Right renal cortex interstitium (tissue), 3 donors: ENCODE measurements at regions not wholly inside any gene's neighbourhood (a gene's known extent, or its start where the extent isn't known, plus 50 kb on each side); places are given as distances from the start of the nearest gene placed in this dataset.
A peak's percentile ranks its signal among the peaks of the same experiment; 100 is the strongest.

Experiments used
- DNase-seq, 3 donors: peaks; one replicate each; pipeline ENCODE4 v3.0.0-alpha.2; 2013; ENCODE audit warnings: low read depth in 3 of 3, low spot score in 2 of 3

DNA sequence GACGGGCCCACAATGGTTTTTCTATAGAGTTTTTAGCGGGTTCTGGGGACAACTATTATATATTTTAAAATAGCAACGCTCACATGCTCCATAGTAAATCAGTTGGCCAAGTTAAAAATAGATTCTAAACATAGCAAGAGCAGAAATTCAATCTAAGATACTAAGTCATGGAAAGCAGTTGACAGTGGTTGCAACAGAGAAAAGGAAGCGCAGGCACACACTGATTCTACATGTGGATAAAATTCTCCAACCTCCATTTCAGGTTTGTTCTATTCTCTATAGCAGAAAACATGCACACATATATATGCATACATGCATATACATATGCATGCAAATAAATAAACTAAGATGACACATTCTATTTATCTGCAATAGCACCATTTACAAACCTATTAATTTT is 89.6 kb upstream of the HNRNPU start:
- no peak for DNase-seq

DNA sequence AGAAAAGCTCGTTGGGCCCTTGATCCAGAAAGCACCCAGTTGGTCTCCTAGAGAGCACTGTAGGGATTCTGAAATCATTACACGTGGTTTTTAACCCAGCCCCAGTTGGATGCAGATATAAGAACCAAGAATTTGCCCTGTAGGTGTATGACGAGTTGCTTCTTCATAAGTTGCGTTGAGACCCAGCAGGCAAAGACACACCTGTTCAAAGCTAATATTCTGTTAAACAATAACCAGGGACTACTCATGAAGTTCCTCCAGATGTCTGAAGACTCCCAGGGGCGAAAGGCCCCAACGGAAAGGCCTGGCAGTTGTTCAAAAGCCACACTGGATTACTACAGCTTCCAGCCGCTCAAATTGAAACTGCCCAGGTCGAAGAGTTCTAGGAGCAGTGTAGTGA is 88.6 kb upstream of the HNRNPU start:
- DNase-seq, result no peak

DNA sequence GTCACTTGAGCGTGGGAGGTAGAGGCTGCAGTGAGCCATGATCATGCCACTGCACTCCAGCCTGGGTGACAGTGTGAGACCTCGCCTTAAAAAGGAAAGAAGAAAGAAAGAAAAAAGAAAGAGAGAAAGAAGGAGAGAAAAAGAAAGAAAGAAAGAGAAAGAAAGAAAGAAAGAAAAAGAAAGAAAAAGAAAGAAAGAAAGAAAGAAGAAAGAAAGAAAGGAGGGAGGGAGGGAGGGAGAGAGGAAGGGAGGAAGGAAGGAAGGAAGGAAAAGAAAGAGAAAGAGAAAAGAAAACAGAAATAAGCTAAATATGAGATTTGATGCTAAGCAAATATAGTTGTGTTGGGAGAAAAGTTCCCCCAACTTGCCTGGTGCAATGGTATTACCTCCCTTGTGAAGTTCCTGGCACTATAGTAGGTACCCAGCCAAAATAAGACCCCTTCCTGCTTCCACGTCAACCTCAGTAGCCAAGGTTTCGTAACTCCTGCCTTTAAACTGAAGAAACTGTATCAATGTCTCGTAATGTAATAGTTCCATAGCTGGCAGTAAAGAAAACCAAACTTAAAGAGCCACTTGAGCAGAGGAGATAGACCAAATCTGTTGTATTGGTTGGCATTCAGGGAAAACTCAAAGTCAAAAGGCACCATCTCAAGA is 88.1 kb upstream of the HNRNPU start:
- no peak for DNase-seq

DNA sequence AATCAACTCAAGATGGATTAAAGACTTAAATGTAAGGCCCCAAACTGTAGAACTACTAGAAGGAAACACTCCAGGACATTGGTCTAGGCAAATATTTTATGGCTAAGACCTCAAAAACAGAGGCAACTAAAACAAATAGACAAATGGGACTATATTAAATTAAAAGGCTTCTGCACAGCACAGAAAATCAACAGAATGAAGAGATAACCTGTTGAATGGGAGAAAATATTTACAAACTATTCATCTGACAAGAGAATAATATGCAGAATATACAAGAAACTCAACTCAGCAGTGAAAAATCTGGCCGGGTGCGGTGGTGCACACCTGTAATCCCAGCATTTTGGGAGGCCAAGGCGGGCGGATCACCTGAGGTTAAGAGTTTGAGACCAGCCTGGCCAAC is 84.1 kb upstream of the HNRNPU start:
- no peak for DNase-seq

DNA sequence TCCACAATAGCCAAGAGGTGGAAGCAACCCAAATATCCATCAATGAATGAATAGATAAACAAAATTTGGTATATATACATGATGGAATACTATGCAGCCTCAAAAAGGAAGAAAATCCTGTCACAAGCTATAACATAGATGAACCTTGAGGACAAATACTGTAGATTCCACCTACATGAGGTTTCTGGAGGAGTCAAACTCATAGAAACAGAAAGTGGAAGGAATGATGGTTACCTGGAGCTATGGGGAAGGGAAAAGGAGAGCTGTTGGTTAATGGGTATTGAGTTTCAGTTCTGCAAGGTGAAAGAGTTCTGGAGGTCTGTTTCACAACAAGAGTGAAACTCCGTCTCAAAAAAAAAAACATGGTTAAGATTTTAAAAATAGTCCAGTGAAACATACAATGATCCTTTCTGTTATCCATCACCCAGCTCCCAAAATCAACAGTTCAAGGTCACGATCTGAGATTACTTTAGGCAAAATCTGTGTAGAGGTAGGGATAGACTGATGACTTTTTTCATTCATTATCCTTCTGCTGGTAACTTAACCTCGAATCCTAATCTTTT is 80.8 kb upstream of the HNRNPU start:
- no peak for DNase-seq

DNA sequence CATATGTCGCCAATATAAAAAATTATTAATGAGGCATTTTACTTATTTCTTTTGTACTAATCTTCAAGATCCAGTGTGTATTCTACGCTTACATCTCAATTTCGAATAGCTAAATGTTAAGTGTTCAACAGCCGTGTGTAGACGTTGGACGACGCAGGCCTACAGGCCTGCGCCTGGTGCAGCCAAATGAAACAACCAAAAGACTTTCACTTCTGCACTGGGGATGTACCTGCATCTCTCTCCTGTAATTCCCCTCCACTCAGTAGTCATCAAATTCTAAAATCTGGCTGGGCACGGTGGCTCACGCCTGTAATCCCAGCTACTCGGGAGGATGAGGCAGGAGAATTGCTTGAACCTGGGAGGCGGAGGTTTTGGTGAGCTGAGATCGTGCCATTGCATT is 76.8 kb upstream of the HNRNPU start:
- DNase-seq, result no peak

DNA sequence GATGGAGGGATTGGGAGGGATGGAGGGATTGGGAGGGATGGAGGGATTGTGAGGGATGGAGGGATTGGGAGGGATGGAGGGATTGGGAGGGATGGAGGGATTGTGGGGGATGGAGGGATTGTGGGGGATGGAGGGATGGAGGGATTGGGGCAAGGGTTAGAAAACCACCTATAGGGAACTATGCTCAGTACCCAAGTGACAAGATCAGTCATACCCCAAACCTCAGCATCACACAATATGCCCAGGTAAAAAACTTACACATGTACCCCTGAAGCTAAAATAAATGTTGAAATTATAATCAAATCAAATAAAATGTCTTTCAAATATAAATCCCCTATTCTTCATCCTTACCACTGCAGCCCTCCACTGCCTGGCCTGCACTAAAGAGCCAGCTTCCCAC is 72.8 kb upstream of the HNRNPU start:
- no peak for DNase-seq

DNA sequence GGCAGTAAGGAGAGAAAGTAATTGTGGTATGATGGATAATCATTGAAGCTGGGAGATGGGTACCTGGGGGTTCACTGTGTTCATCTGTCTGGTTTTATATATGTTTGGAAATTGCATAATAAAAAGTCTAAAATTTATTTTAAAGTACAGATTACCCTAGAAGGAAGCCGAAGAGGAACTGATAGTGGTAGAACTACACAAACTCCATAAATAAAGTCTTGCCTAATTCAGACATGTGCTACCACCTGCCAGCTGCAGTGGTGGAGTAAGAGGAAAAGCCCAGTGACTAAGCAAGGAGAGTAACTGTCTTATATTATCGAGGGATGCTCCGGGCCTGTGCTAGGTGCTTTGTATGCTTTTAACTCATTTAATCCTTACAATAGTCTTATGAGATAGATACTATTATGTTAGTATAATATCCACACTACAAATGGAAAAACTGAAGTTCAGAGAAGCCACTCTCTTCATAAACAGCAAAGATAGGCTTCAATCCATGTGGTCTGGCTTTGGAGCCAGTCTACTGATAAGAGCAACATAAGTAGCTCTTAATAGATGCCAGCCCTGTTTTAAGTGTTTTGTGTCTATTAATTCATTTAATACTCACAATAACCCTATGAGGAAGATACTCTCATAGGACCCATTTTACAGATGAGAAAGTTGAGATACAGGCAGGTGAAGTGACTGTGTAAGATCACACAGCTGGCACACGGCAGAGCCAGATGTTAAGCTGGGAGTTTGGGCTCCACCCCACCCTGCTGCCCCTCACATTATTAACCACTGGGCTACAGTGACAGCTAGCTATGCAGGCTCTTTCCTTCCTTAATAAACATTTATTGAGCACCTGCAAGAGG is 56.8 kb upstream of the HNRNPU start:
- no peak for DNase-seq

DNA sequence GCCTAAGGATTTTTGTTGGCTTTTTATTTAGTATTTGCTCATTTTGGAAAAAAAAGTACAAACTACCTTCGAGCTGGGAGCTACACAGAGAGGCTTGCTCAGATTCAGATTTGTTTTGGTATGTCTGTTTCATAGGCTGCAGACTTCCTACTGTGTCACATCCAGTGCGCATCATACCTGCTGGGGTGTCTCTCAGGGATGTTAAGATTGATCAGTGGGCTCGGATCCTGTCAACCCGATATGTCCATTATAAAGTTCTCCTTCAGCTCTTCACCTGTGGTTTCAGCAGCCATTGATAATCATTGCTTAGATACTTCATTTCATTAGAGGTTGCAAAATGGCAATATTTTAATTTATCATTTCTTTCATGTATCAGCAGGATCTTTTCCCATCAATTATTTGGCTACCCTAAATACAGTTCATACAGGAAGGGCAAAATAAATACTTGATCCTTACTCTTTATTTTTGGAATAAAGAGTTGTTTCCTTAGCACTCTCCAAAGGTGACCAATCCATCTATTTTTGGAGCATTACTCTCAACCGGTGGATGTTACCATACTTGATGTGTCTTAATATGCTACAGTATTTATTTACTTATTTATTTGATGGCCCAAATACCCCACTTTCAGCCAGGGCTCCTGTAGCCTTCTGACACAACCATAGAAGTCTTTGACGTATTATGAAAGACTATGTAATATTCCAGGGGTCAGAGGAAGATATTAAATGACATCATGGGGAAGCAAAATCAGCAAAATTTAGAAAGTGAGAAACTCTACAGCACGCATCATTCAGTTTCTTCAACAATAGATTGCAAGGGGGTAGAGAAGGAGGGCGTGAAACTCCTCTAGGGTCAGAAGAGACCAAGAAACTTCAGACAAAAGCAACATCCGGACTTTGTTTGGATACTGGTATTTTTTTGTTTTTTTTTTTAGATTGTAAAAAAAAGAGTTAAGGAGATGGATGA is 55.3 kb upstream of the HNRNPU start:
- no peak for DNase-seq

DNA sequence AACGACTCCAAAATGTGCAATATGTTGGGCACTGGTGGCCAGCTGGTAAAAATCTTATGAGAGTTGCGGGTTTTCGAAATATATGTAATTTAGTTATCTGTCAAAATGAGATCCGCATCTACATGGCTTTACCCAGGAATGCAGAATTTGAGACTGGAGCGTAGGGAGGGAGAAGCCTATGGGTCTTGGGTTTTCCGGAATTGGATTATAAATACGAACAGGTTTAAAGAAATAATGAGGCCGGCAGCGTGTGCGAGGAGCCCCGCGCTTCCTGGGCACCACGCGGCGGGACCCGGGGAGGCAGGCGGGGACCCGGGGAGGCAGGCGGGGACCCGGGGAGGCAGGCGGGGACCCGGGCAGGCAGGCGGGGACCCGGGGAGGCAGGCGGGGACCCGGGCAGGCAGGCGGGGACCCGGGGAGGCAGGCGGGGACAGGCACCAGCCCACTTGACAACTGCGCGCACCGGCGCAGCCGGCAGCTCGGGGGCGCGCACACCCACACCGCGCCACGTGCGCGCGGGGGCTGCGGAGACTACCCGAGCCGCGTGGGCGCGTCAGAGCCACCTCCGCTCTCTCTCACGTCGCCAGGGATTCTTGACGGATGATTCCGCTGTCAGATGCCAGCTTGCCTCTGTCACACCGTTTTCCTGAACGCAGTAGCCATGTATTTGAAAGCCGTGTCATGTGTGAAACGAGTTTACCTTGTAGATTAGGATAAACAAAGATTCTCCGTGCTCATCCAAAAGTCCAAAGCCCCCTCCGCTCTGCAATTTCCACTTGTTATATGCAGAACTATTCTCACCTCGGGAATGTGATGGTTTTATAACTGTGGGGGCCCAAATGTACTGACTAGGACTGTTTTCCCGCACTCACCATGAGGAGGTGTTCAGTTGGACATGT is 54.3 kb upstream of the HNRNPU start:
- peak in 2 of 3 donors; percentile 31 to 32 for DNase-seq

DNA sequence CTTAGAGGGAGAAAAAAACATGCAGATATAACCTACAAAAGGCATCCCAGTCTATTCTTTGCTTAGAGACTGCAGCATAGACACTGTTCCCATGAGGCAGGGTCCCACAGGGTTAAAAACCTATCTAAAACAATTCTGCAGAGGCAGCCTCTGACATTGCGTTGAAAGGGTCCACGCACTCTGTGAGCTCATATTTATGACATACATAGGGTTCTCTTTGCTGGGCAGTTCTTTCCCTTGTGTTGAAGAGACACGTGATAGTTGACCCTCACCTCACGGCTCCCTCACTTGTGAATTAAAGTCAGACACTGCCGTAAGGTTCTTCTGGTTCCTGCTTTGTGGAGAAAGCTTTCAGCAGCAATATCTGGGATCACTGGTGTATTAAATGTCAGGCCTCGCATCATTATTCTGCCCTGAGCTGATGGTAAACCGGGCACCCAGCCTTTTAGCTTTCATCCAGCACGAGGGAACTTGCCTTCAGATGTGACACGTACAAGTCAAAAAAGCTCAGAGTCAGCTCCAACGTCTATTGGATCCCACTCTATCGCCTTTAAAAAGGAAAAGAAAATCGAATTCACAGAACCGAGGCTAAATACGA is 52.8 kb upstream of the HNRNPU start:
- DNase-seq, result no peak

DNA sequence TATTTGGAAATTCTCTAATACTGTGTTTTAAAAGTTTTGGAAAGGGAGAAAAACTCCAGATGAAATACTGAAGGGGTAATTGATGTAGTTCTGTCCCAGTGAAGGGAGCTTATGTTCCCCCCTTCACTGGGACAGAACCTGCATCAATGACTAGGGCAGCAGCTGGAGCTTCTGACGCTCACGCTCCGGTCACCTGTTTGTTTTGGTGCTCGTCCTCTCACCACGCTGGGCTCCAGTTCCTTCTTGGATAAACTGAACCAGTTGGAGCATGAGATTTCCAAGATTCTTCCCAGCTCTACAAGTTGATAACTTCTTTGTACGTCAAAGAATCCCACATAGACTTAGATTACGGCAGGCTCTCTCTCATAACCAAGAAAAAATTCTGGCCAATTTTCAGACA is 51.4 kb upstream of the HNRNPU start:
- DNase-seq, result no peak

DNA sequence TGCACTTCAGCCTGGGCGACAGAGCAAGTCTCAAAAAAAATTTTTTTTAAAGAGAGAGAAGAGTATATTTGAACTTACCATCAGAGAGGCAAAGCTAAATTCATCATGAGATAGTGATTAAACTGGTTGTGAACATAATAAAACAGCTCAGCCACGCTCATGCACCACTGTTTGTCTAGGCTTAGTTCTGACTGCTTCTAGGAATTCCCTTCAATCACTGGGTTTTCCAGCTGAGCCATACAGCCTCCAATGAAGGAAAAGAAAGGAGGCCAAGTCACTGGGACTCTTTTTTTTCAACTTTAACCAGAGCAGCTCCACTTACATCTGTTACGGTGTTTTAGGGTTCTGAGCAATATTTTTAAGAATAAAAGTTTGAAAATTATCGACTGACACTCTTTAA is 50.4 kb upstream of the HNRNPU start:
- no peak for DNase-seq
